IMR-90 (cell line): ENCODE measurements at regions not wholly inside any gene's neighbourhood (a gene's known extent, or its start where the extent isn't known, plus 50 kb on each side); places are given as distances from the start of the nearest gene placed in this dataset.

Experiments
- ATAC-seq: fragments of 200-7000 bp; cut with Tn5 transposase; 2 replicates; pipeline ENCODE4 v1.9.1; 2020; ENCODE audit warnings: low read depth, mild to moderate bottlenecking, moderate library complexity
- BruUV-seq: library from RNA; stranded (reverse); fragments of 400-500 nt; replicated peaks from 2 replicates; lab custom pipeline; 2021; lab: Mats Ljungman, UMichigan
- CTCF ChIA-PET: fragments of 300-600 bp; formaldehyde crosslinking; extraction: SDS; loops from one replicate; lab custom pipeline; 2021; ENCODE audit warnings: antibody characterized with exemption; lab: Yijun Ruan, JAX
- POLR2A ChIA-PET: fragments of 300-600 bp; sonication (Branson Sonifier 250); formaldehyde crosslinking; loops from one replicate; lab custom pipeline; 2022; ENCODE audit warnings: antibody characterized with exemption; ENCODE audit not compliant: unreplicated experiment; lab: Charles Lee
- DNase-seq: peaks from one replicate; pipeline ENCODE4 v3.0.0; 2013
- H2AFZ ChIP-seq: replicated peaks from 2 replicates; pipeline ENCODE3; 2013; ENCODE audit warnings: low read length, mild to moderate bottlenecking; ENCODE audit not compliant: poor library complexity
- H2AK5ac ChIP-seq: 2 replicates; pipeline ENCODE4 v1.6.1; 2013; ENCODE audit warnings: low read depth, low read length, inconsistent platforms
- H2AK9ac ChIP-seq: replicated peaks from 2 replicates; pipeline ENCODE3; 2013; ENCODE audit warnings: mild to moderate bottlenecking, low read depth, low read length, moderate library complexity; ENCODE audit not compliant: poor library complexity
- H2BK120ac ChIP-seq: 2 replicates; pipeline ENCODE4 v1.6.1; 2013; ENCODE audit warnings: low read depth, low read length, inconsistent platforms
- H2BK15ac ChIP-seq: 3 replicates; pipeline ENCODE4 v1.6.1; 2013; ENCODE audit warnings: low read depth, low read length, inconsistent platforms
- H2BK20ac ChIP-seq: 2 replicates; pipeline ENCODE4 v1.6.1; 2013; ENCODE audit warnings: low read depth, mild to moderate bottlenecking, inconsistent platforms, low read length, moderate library complexity
- H2BK5ac ChIP-seq: 2 replicates; pipeline ENCODE4 v1.6.1; 2013; ENCODE audit warnings: mild to moderate bottlenecking, low read depth, low read length, inconsistent platforms; ENCODE audit not compliant: poor library complexity, severe bottlenecking
- H3K14ac ChIP-seq: replicated peaks from 2 replicates; pipeline ENCODE4 v1.6.1; 2013; ENCODE audit warnings: low read depth, low read length, inconsistent platforms
- H3K18ac ChIP-seq: 2 replicates; pipeline ENCODE4 v1.6.1; 2013; ENCODE audit warnings: low read depth, low read length, control low read depth
- H3K23ac ChIP-seq: 2 replicates; pipeline ENCODE4 v1.6.1; 2013; ENCODE audit warnings: low read depth, low read length, inconsistent platforms
- H3K27ac ChIP-seq: 2 replicates; pipeline ENCODE4 v1.5.1; 2013; ENCODE audit warnings: mild to moderate bottlenecking, control low read depth, low read length; ENCODE audit not compliant: insufficient read depth
- H3K27me3 ChIP-seq: 2 replicates; pipeline ENCODE4 v1.6.1; 2013; ENCODE audit warnings: low read length; ENCODE audit not compliant: control insufficient read depth, insufficient read depth
- H3K36me3 ChIP-seq: 2 replicates; pipeline ENCODE4 v1.6.1; 2013; ENCODE audit warnings: low read length, mixed read lengths; ENCODE audit not compliant: control insufficient read depth, insufficient read depth
- H3K4ac ChIP-seq: 2 replicates; pipeline ENCODE4 v1.6.1; 2013; ENCODE audit warnings: low read depth, low read length, inconsistent platforms
- H3K4me1 ChIP-seq: 2 replicates; pipeline ENCODE4 v1.6.1; 2013; ENCODE audit warnings: low read length, mixed read lengths; ENCODE audit not compliant: control insufficient read depth, insufficient read depth
- H3K4me2 ChIP-seq: 2 replicates; pipeline ENCODE4 v1.6.1; 2013; ENCODE audit warnings: low read depth, mild to moderate bottlenecking, control low read depth, low read length, moderate library complexity
- H3K4me3 ChIP-seq: 2 replicates; pipeline ENCODE4 v1.5.1; 2013; ENCODE audit warnings: low read depth, mild to moderate bottlenecking, control low read depth, low read length, moderate library complexity; ENCODE audit not compliant: insufficient read depth
- H3K56ac ChIP-seq: 2 replicates; pipeline ENCODE4 v1.6.1; 2013; ENCODE audit warnings: low read length, inconsistent platforms; ENCODE audit not compliant: insufficient read depth; ENCODE audit errors: extremely low read depth
- H3K79me1 ChIP-seq, 2 experiments: 2 replicates each; pipeline ENCODE4 v1.6.1; 2013; ENCODE audit warnings: low read length in 2 of 2, inconsistent platforms in 1 of 2, low read depth in 1 of 2
- H3K9ac ChIP-seq: 2 replicates; pipeline ENCODE4 v1.6.1; 2013; ENCODE audit warnings: low read depth, low read length, control low read depth
- H3K9me1 ChIP-seq: 2 replicates; pipeline ENCODE4 v1.6.1; 2013; ENCODE audit warnings: low read length, inconsistent platforms; ENCODE audit not compliant: insufficient read depth
- H3K9me3 ChIP-seq: 2 replicates; pipeline ENCODE4 v1.6.1; 2013; ENCODE audit warnings: low read length; ENCODE audit not compliant: control insufficient read depth, insufficient read depth
- H4K20me1 ChIP-seq: 2 replicates; pipeline ENCODE4 v1.6.1; 2013; ENCODE audit warnings: low read length, inconsistent platforms; ENCODE audit not compliant: insufficient read depth
- H4K5ac ChIP-seq: 2 replicates; pipeline ENCODE4 v1.6.1; 2013; ENCODE audit warnings: mild to moderate bottlenecking, low read depth, low read length, control low read depth
- H4K8ac ChIP-seq, 2 experiments: 2 replicates each; pipeline ENCODE4 v1.6.1; 2013; ENCODE audit warnings: low read depth in 2 of 2, low read length in 2 of 2, control low read depth in 1 of 2, inconsistent platforms in 1 of 2
- H4K91ac ChIP-seq: 2 replicates; pipeline ENCODE4 v1.6.1; 2013; ENCODE audit warnings: low read depth, low read length, inconsistent platforms; ENCODE audit not compliant: insufficient read depth
- BHLHE40 ChIP-seq: fragments of 150-350 bp; IDR thresholded peaks from 2 replicates; pipeline ENCODE4 v1.6.1; 2016; ENCODE audit warnings: mild to moderate bottlenecking, low read depth, low read length
- CEBPB ChIP-seq: IDR thresholded peaks from 2 replicates; pipeline ENCODE4 v1.6.1; 2012; ENCODE audit warnings: low read depth, low read length, improper control_type of control experiment
- CHD1 ChIP-seq: IDR thresholded peaks from 2 replicates; pipeline ENCODE4 v1.6.1; 2012; ENCODE audit warnings: low read depth, low read length, improper control_type of control experiment
- MAFK ChIP-seq: IDR thresholded peaks from 2 replicates; pipeline ENCODE4 v1.6.1; 2012; ENCODE audit warnings: low read depth, low read length, improper control_type of control experiment
- MAZ ChIP-seq: IDR thresholded peaks from 2 replicates; pipeline ENCODE4 v1.6.1; 2012; ENCODE audit warnings: low read depth, mild to moderate bottlenecking, low read length, improper control_type of control experiment, moderate library complexity, borderline replicate concordance
- MXI1 ChIP-seq: IDR thresholded peaks from 2 replicates; pipeline ENCODE4 v1.6.1; 2012; ENCODE audit warnings: low read depth, mild to moderate bottlenecking, low read length, moderate library complexity, borderline replicate concordance
- POLR2A ChIP-seq: IDR thresholded peaks from 2 replicates; pipeline ENCODE4 v1.6.1; 2012; ENCODE audit warnings: mild to moderate bottlenecking, low read depth, low read length
- RFX5 ChIP-seq: IDR thresholded peaks from 2 replicates; pipeline ENCODE4 v1.8.0; 2012; ENCODE audit warnings: low read depth, mild to moderate bottlenecking, low read length, moderate library complexity
- SMC3 ChIP-seq: fragments of 150-350 bp; IDR thresholded peaks from 2 replicates; pipeline ENCODE4 v1.6.1; 2016; ENCODE audit warnings: low read depth, mild to moderate bottlenecking, antibody characterized with exemption, low read length, moderate library complexity
- WGBS, 2 experiments: methylation state at CpG; one replicate each; pipeline versions ENCODE4 v1.1.5 to v1.1.7; 2013; ENCODE audit warnings: missing lambda C conversion rate in 2 of 2; ENCODE audit not compliant: insufficient read length in 1 of 2; ENCODE audit errors: extremely low coverage in 2 of 2; 5-methylcytosine and 5-hydroxymethylcytosine counted together
- dilution Hi-C: fragments of 300-500 bp; cut with HindIII; formaldehyde crosslinking; loops from one replicate; pipeline ENCODE4 v1.14.3; 2018; ENCODE audit warnings: low sequenced_read_pairs; ENCODE audit not compliant: unreplicated experiment
- in situ Hi-C: fragments of 300-500 bp; cut with MboI; formaldehyde crosslinking; loops from 3 replicates; pipeline ENCODE4 v1.14.3; 2019; ENCODE audit warnings: low sequenced_read_pairs, inconsistent platforms, mixed read lengths
- intact Hi-C: fragments of 100-400 bp; cut with micrococcal nuclease; formaldehyde crosslinking; loops from 2 replicates; pipeline ENCODE4 v1.10.0; 2022
- TF ChIP-seq, protein P1 (sequence below): fragments of 150-350 bp; IDR thresholded peaks from 2 replicates; pipeline ENCODE4 v1.6.1; 2016; ENCODE audit warnings: low read depth, mild to moderate bottlenecking, low read length, moderate library complexity, borderline replicate concordance
- TF ChIP-seq, protein P2 (sequence below): fragments of 150-350 bp; IDR thresholded peaks from 2 replicates; pipeline ENCODE4 v1.6.1; 2017; ENCODE audit warnings: mild to moderate bottlenecking, antibody characterized with exemption, low read length, low read depth

DNA sequence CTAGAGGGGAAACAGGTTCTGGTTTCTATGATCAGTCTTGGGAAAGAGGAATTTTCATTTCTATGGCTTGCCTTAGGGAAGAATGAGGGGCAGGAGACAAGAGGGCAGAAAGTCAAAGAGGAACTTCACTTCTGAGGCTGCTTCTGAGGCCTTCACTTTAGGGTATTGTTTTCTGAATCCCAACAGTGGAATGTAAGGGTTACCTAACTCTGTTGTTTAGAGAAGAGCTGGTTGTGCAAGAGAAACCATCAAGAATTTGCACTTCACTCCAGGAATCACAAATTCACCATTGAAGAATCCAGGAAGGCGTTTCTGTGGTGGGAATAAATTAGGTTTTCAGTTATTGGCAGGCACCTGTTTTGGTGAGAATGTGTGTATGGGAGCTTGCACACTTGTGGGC lies 126.7 kb upstream of the AMOT start:
- Histone ChIP-seq H3K4me3 (no peak overlapping the region), H3K4me2 (no peak overlapping the region), H2BK120ac (no peak overlapping the region), H2AK9ac (no peak overlapping the region), H3K56ac (no peak overlapping the region), H3K9ac (no peak overlapping the region), H3K9me1 (no peaks in the 10 kb centered on the region), H3K18ac (no peak overlapping the region), H3K79me1 (no peaks in the 10 kb centered on the region), H3K9me3 (no peaks in the 10 kb centered on the region), H2BK5ac (no peak overlapping the region), H3K27ac (no peak overlapping the region), H3K4ac (no peak overlapping the region), H3K36me3 (no peaks in the 10 kb centered on the region), H2AK5ac (no peak overlapping the region), H4K8ac (no peak overlapping the region), H3K27me3 (no peaks in the 10 kb centered on the region), H3K23ac (no peak overlapping the region), H4K5ac (no peak overlapping the region), H3K14ac (no peak overlapping the region), H4K20me1 (no peaks in the 10 kb centered on the region), H4K91ac (no peak overlapping the region), H2BK20ac (no peak overlapping the region), H2AFZ (no peak overlapping the region), H3K4me1 (no peaks in the 10 kb centered on the region), H2BK15ac (no peak overlapping the region)
- dilution Hi-C loops, result no loop called here
- in situ Hi-C loops, result no loop called here
- no CpG with 5 or more reads among the region's 1 CpG for WGBS, 2 experiments
- intact Hi-C loops, result no loop called here
- DNase-seq, result no peak
- no peak for ATAC-seq
- BruUV-seq, result no TSS peak
- no peak for TF ChIP-seq MAZ
- TF ChIP-seq, protein P1, sequence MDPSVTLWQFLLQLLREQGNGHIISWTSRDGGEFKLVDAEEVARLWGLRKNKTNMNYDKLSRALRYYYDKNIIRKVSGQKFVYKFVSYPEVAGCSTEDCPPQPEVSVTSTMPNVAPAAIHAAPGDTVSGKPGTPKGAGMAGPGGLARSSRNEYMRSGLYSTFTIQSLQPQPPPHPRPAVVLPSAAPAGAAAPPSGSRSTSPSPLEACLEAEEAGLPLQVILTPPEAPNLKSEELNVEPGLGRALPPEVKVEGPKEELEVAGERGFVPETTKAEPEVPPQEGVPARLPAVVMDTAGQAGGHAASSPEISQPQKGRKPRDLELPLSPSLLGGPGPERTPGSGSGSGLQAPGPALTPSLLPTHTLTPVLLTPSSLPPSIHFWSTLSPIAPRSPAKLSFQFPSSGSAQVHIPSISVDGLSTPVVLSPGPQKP, result no peak
- TF ChIP-seq RFX5, result no peak
- no peak for TF ChIP-seq CHD1
- no peak for TF ChIP-seq POLR2A
- no peak for TF ChIP-seq SMC3
- no peak for TF ChIP-seq MAFK
- TF ChIP-seq BHLHE40, result no peak
- no peak for TF ChIP-seq MXI1
- TF ChIP-seq, protein P2, sequence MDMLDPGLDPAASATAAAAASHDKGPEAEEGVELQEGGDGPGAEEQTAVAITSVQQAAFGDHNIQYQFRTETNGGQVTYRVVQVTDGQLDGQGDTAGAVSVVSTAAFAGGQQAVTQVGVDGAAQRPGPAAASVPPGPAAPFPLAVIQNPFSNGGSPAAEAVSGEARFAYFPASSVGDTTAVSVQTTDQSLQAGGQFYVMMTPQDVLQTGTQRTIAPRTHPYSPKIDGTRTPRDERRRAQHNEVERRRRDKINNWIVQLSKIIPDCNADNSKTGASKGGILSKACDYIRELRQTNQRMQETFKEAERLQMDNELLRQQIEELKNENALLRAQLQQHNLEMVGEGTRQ, result no peak
- no peak for TF ChIP-seq CEBPB
- CTCF ChIA-PET, result no interaction called here
- POLR2A ChIA-PET, result no interaction called here
